HL-60 (cell line): ENCODE measurements at regions not wholly inside any gene's neighbourhood (a gene's known extent, or its start where the extent isn't known, plus 50 kb on each side); places are given as distances from the start of the nearest gene placed in this dataset.
A peak's percentile ranks its signal among the peaks of the same experiment; 100 is the strongest.
"Not testable (repeated sequence)": the region's sequence is repeated elsewhere in the genome, so short reads cannot be mapped to it uniquely, and the experiment has no call there.

Source experiments
- DNase-seq, 2 experiments: peaks; one replicate each; pipeline ENCODE4 v3.0.0-alpha.2; 2010 to 2020; ENCODE audit warnings: low read depth in 1 of 2, low spot score in 1 of 2
- H3K27ac ChIP-seq: fragments of 250-450 bp; sonication (Bioruptor Pico); replicated peaks from 2 replicates; pipeline ENCODE4 v1.5.1; 2020; ENCODE audit warnings: mild to moderate bottlenecking, moderate library complexity
- H3K27me3 ChIP-seq: fragments of 250-450 bp; sonication (Bioruptor Pico); 2 replicates; pipeline ENCODE4 v1.5.1; 2021; ENCODE audit warnings: mild to moderate bottlenecking, moderate library complexity; ENCODE audit not compliant: insufficient read depth, poor library complexity, severe bottlenecking
- H3K4me3 ChIP-seq: replicated peaks from 2 replicates; pipeline ENCODE4 v1.5.1; 2011; ENCODE audit warnings: mild to moderate bottlenecking, control low read depth, low read length; ENCODE audit not compliant: insufficient read depth
- GABPA ChIP-seq: IDR thresholded peaks from 2 replicates; pipeline ENCODE4 v1.6.1; 2012; ENCODE audit warnings: low read depth
- POLR2AphosphoS5 ChIP-seq: IDR thresholded peaks from 2 replicates; pipeline ENCODE4 v1.6.1; 2012; ENCODE audit warnings: low read depth
- SPI1 ChIP-seq: IDR thresholded peaks from 2 replicates; pipeline ENCODE4 v1.6.1; 2012; ENCODE audit warnings: low read depth, mild to moderate bottlenecking, borderline replicate concordance
- TF ChIP-seq, protein P1 (sequence below): IDR thresholded peaks from 2 replicates; pipeline ENCODE4 v1.6.1; 2012; ENCODE audit warnings: low read depth; ENCODE audit not compliant: insufficient replicate concordance
- TF ChIP-seq, protein P2 (sequence below): IDR thresholded peaks from one replicate; pipeline ENCODE4 v1.5.1; 2011; ENCODE audit warnings: low read length, control low read depth, inconsistent platforms; ENCODE audit not compliant: insufficient read depth

DNA sequence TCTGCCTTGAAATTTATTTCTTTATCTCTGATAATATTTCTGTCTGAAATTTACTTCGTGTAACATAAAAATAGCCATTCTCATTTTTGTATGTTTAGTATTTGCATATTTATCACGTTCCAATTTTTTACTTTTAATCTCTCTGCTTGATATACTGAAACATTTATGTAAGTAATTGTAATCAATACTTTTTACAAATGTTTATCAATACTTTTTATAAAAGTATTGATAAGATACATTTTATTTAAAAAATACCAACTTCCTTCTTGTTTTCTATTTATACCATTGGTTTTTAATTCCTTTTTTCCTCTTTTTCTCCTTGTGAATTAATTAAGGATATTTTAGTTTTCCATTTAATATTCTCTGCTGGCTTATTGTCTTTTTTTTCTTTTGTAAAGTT lies 60.3 kb upstream of the TBL1XR1 start:
- no peak overlapping the region for H3K4me3 ChIP-seq
- no peak for TF ChIP-seq SPI1
- TF ChIP-seq POLR2AphosphoS5: no peak
- TF ChIP-seq GABPA: no peak

DNA sequence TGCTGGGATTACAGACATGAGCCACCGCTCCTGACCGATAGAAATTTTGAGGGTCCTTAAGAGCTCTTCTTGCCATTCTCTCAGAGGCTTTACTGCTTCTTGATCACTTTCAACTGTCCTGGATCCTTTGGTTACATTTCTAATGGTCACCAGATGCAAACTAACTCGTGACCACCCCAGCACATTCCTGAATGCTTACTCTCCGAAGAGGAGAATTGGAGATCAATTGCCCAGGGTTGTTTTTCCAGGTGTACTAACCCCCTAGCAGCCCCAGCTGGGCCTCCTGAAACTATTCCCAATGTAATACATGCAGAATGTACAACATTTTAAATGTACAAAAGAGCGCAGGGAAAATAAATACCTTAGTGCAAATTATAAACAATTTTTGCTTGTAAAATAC lies 65.1 kb upstream of the TBL1XR1 start:
- Histone ChIP-seq H3K27ac (no peak overlapping the region), H3K4me3 (no peak overlapping the region), H3K27me3 (no peaks in the 10 kb centered on the region)
- TF ChIP-seq POLR2AphosphoS5: no peak
- TF ChIP-seq SPI1: no peak
- TF ChIP-seq, protein P1, sequence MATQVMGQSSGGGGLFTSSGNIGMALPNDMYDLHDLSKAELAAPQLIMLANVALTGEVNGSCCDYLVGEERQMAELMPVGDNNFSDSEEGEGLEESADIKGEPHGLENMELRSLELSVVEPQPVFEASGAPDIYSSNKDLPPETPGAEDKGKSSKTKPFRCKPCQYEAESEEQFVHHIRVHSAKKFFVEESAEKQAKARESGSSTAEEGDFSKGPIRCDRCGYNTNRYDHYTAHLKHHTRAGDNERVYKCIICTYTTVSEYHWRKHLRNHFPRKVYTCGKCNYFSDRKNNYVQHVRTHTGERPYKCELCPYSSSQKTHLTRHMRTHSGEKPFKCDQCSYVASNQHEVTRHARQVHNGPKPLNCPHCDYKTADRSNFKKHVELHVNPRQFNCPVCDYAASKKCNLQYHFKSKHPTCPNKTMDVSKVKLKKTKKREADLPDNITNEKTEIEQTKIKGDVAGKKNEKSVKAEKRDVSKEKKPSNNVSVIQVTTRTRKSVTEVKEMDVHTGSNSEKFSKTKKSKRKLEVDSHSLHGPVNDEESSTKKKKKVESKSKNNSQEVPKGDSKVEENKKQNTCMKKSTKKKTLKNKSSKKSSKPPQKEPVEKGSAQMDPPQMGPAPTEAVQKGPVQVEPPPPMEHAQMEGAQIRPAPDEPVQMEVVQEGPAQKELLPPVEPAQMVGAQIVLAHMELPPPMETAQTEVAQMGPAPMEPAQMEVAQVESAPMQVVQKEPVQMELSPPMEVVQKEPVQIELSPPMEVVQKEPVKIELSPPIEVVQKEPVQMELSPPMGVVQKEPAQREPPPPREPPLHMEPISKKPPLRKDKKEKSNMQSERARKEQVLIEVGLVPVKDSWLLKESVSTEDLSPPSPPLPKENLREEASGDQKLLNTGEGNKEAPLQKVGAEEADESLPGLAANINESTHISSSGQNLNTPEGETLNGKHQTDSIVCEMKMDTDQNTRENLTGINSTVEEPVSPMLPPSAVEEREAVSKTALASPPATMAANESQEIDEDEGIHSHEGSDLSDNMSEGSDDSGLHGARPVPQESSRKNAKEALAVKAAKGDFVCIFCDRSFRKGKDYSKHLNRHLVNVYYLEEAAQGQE: no peak
- TF ChIP-seq, protein P2, sequence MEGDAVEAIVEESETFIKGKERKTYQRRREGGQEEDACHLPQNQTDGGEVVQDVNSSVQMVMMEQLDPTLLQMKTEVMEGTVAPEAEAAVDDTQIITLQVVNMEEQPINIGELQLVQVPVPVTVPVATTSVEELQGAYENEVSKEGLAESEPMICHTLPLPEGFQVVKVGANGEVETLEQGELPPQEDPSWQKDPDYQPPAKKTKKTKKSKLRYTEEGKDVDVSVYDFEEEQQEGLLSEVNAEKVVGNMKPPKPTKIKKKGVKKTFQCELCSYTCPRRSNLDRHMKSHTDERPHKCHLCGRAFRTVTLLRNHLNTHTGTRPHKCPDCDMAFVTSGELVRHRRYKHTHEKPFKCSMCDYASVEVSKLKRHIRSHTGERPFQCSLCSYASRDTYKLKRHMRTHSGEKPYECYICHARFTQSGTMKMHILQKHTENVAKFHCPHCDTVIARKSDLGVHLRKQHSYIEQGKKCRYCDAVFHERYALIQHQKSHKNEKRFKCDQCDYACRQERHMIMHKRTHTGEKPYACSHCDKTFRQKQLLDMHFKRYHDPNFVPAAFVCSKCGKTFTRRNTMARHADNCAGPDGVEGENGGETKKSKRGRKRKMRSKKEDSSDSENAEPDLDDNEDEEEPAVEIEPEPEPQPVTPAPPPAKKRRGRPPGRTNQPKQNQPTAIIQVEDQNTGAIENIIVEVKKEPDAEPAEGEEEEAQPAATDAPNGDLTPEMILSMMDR: no peak
- no peak for TF ChIP-seq GABPA
- no peak for DNase-seq

More for the DNA sequence above, 60.3 kb upstream of the TBL1XR1 start:
- no peak for DNase-seq
- no peaks in the 10 kb centered on the region for H3K27me3 ChIP-seq
- H3K27ac ChIP-seq: no peak overlapping the region

DNA sequence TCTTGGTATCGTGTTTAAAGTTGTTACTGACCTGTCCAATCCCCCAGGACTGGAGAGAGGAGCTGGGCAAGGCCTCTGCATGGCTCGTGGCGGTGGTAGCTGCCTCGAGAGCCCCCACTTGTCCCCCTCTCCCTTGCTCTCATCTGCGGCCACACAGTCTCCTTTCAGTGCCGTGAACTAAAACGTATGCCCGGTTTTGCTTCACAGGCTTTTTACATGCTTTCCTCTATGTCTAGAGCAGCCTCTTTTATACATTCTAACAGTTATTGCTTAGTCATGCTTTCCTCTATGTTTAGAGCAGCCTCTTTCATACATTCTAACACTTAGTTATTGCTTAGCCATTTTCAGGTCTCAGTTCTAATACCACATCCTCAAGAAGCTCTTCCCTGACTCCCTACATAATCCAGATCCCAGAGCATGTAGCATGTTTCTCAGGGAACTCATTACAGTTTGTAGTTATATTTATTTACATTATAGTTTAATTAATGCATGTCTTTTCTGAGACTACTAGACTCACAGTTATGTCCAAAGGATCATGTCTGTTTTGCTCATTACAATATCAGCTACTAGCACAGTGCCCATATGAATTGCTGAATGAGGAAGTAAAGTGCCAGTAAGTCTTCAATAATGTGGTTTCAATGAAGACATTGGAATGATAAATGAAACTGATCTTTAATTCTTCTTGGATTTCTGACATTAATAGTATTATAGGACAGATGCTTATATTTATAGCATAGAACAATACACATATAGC lies 66.5 kb upstream of the TBL1XR1 start:
- Histone ChIP-seq H3K4me3 (no peak overlapping the region), H3K27me3 (no peaks in the 10 kb centered on the region), H3K27ac (peak overlapping the region; percentile 41)
- peak in 1 of 2 experiments; percentile 13 for DNase-seq
- TF ChIP-seq, protein P1: no peak
- TF ChIP-seq GABPA (no peak), POLR2AphosphoS5 (no peak), SPI1 (no peak)
- TF ChIP-seq, protein P2: no peak

DNA sequence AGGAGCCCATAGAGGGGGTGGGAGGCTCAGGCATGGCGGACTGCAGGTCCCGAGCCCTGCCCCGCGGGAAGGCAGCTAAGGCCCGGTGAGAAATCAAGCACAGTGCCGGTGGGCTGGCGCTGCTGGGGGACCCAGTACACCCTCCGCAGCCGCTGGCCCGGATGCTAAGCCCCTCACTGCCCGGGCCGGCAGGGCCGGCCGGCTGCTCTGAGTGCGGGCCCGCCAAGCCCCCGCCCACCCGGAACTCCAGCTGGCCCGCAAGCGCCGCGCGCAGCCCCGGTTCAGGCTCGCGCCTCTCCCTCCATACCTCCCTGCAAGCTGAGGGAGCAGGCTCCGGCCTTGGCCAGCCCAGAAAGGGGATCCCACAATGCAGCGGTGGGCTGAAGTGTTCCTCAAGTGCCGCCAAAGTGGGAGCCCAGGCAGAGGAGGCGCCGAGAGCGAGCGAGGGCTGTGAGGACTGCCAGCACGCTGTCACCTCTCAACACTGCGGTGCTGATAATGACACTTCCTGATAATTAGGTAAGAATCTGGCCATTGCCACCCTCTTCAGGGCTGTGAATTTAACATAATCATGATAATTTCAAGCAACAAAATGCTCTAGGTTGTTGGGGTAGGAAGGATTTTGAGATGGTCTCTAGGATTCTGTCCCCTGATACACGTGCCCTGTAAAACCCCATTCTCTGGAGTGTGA lies 74.7 kb upstream of the TBL1XR1 start:
- not testable (repeated sequence) for H3K27ac ChIP-seq, H3K27me3 ChIP-seq, H3K4me3 ChIP-seq, DNase-seq
